Activated naive CD4-positive, alpha-beta T cell treated with anti-CD3 and anti-CD28 coated beads for 36 hours (primary cell): ENCODE measurements at regions not wholly inside any gene's neighbourhood (a gene's known extent, or its start where the extent isn't known, plus 50 kb on each side); places are given as distances from the start of the nearest gene placed in this dataset.
A peak's percentile ranks its signal among the peaks of the same experiment; 100 is the strongest.

Source experiments
- CTCF ChIA-PET: fragments of 350-600 bp; sonication (Branson Sonifier 250); formaldehyde crosslinking; loops from one replicate; lab custom pipeline; 2021; ENCODE audit warnings: antibody characterized with exemption; lab: Charles Lee
- DNase-seq: peaks from one replicate; pipeline ENCODE4 v3.0.0-alpha.2; 2020
- H3K27ac Mint-ChIP-seq: one replicate; pipeline ENCODE4 v1.8.0; 2021; ENCODE audit warnings: mild to moderate bottlenecking, mixed read lengths
- H3K27me3 Mint-ChIP-seq: one replicate; pipeline ENCODE4 v1.8.0; 2021; ENCODE audit warnings: low read depth, mixed read lengths
- H3K36me3 Mint-ChIP-seq: one replicate; pipeline ENCODE4 v1.8.0; 2021; ENCODE audit warnings: low read depth, mixed read lengths
- H3K4me1 Mint-ChIP-seq: one replicate; pipeline ENCODE4 v1.8.0; 2021; ENCODE audit warnings: low read depth, mixed read lengths
- H3K4me3 Mint-ChIP-seq: one replicate; pipeline ENCODE4 v1.8.0; 2021; ENCODE audit warnings: mild to moderate bottlenecking, moderate library complexity, mixed read lengths
- H3K9me3 Mint-ChIP-seq: one replicate; pipeline ENCODE4 v1.8.0; 2021; ENCODE audit warnings: mixed read lengths
- intact Hi-C: fragments of 100-400 bp; cut with micrococcal nuclease; formaldehyde crosslinking; loops from one replicate; pipeline ENCODE4 v1.15.1; 2023

DNA sequence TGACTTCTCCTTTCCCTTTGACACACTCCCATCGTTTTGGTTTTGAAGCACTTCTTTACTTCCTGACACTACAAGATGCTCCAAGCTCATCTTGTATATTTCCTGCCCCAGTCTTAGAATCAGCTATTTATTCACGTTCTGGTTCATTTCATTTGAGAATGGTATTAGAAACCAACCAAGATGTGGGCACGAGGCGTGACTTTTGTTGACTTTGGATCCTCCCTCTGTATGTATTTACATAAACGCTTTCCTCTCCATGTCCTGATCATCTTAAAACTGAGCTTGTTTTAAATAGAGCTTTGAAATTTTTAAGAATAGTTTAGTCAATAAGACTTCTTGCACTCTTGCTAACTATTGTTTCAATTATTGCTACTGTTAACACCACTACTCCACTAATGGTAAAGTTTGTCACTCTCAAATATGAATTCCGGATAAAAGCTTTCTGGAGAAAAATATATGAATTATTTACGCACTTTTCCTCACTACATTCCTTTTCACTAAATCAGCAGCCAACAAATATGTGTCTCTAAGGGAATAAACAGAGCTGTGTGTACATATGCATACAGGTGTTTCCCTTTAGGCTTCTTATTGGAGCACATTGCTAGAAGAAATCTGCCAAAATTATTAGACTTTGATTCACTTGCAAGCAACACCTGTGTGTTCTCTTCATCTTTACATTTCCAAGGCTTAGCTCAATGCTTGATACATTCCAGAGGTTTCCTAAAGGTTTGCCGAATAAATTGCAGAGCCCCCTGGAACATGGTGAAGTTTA, 77.3 kb upstream of the TMEM244 start:
- CTCF ChIA-PET = interaction anchor here (0.6 to 1.4 kb wide), 8 partner anchors 9 to 340 kb away, joined by 3 to 6 read pairs (median 3); no protein-coding TSS in a partner anchor
- Mint-ChIP-seq H3K4me3 (no peak overlapping the region), H3K9me3 (no peaks in the 10 kb centered on the region), H3K27ac (no peak overlapping the region), H3K4me1 (peaks cover 2% of the 10 kb centered on the region), H3K36me3 (no peaks in the 10 kb centered on the region), H3K27me3 (peaks cover 3% of the 10 kb centered on the region)
- no peak for DNase-seq
- intact Hi-C loops = loop anchor here (5.0 kb wide), 1 partner anchor 161 kb away; no protein-coding TSS in a partner anchor

DNA sequence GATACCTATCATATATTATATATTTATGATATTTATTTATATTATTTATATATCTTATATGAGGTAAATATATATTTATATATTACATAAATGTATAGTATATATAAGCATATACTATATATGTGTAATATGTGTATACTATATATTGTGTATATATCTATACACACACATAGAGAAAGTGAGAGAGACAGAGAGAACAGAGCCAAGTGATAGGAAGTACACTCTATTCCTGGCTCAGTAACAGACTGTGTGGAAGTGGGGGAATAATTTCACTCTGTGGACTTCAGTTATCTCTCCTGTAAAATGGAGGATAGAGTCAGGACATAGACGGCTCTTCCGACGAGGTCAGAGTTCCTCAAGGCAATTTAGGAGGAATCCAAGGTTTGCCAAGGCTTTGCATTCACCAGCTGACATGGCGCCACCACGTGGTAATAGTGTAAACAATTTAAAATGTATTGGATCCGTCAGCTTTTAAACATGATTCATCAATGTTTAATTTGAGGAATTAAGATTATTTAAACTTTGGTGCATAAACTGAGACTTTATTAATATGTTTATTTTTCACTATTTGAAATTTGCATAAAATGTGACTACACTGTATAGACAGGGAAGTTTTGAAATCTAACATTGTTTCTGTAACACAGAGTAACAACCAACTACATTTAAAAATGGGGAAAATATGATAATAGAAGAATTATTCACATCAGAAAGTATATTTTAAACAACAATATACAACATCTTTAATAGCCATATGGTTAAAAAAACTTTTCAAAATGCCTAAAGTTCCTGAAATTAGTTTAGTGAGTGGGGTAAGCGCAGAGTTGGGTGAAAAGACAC, 75.4 kb upstream of the TMEM244 start:
- Mint-ChIP-seq H3K27ac (no peak overlapping the region), H3K27me3 (peaks cover 3% of the 10 kb centered on the region), H3K9me3 (no peaks in the 10 kb centered on the region), H3K36me3 (no peaks in the 10 kb centered on the region), H3K4me3 (no peak overlapping the region), H3K4me1 (peaks cover 2% of the 10 kb centered on the region)
- CTCF ChIA-PET = interaction anchor here (0.5 to 1.0 kb wide), 6 partner anchors 10 to 464 kb away, joined by 3 to 5 read pairs (median 3); no protein-coding TSS in a partner anchor
- peak; percentile 63 for DNase-seq
- intact Hi-C loops = loop anchor here (1.0 to 5.0 kb wide), 5 partner anchors 43 to 437 kb away; no protein-coding TSS in a partner anchor

DNA sequence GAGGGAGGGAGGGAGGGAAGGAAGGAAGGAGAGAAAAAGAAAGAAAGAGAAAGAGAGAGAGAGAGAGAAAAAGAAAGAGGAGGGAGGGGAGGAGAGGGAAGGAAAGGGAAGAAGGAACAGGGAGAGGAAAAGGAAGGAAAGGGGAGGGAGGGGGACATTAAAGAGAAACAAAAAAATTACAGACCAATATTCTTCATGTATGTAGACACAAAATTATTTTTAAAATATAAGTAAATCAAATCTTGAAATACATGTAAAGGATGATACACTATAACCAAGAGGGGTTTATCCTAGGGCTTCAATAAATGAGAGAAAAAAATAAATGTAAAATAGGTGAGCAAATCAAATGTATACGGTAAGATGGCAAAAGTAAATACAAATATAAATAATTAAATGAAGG, 71.2 kb upstream of the TMEM244 start:
- no peak for DNase-seq
- intact Hi-C loops = no loop called here
- CTCF ChIA-PET = interaction anchor here (1.0 kb wide), 1 partner anchor 434 kb away, joined by 3 read pairs; no protein-coding TSS in a partner anchor
- Mint-ChIP-seq H3K9me3 (no peaks in the 10 kb centered on the region), H3K36me3 (no peaks in the 10 kb centered on the region), H3K4me1 (peaks cover 2% of the 10 kb centered on the region), H3K27me3 (no peaks in the 10 kb centered on the region), H3K4me3 (no peak overlapping the region), H3K27ac (no peak overlapping the region)

DNA sequence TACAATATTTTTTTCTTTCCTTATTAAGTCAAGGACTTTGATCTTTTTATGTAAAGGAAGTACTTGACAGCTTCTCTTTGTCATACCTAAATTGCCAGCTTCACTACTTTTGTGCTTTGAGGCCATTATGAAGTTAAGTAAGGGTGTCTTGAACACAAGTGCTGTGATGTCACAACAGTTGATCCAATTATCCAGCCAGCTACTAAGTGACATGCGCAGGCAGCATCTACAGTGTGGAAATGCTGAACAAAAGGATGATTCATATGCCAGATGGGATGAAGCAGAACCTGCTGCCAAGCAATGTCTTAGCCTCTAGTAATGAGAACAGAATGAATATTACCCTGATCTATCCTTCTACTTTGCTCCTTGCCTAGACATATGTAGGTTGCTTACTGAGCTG, 68.3 kb upstream of the TMEM244 start:
- DNase-seq = no peak
- CTCF ChIA-PET = interaction anchor here (0.7 to 1.2 kb wide), 2 partner anchors 11 to 92 kb away, joined by 3 read pairs; no protein-coding TSS in a partner anchor
- intact Hi-C loops = no loop called here
- H3K9me3 Mint-ChIP-seq = no peaks in the 10 kb centered on the region
- no peaks in the 10 kb centered on the region for H3K27me3 Mint-ChIP-seq
- H3K4me3 Mint-ChIP-seq = no peak overlapping the region
- H3K36me3 Mint-ChIP-seq = no peaks in the 10 kb centered on the region
- no peak overlapping the region for H3K27ac Mint-ChIP-seq
- no peaks in the 10 kb centered on the region for H3K4me1 Mint-ChIP-seq

DNA sequence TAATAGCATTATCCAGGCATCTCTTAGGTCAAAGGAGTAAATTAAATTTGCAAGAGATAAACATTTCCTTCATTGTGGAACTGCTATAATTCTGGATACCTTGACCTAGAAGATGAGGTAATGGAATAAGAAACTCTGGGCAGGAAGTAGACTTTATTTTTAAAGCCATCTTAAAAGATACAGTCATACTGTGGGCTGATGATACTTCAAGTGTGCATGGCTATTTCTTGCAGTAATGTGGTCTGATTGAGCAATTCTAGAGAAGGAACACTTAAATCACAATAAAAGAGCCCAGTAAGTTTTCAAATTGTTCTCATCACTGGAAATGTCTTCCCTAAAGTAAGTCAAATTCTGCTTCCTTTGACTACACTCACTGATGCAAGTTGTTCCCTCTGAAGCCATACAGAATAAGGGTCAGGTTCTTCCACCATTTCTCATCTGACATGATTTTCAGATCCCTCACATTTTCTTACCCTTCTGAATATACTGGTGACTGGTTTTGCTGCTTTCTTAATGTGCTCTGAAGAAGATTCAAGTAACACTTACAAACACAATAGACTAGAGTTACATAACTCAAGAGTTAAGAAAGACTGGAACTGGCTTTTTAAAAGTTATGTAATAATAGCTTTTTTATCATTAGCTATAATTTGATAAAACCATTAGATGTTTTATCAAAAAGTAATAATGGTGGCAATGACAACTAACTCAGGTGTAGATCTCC, 62.6 kb upstream of the TMEM244 start:
- Mint-ChIP-seq H3K9me3 (no peaks in the 10 kb centered on the region), H3K27me3 (no peaks in the 10 kb centered on the region), H3K4me1 (no peaks in the 10 kb centered on the region), H3K4me3 (no peak overlapping the region), H3K36me3 (no peaks in the 10 kb centered on the region), H3K27ac (no peak overlapping the region)
- CTCF ChIA-PET = no interaction called here
- no peak for DNase-seq
- intact Hi-C loops = no loop called here

DNA sequence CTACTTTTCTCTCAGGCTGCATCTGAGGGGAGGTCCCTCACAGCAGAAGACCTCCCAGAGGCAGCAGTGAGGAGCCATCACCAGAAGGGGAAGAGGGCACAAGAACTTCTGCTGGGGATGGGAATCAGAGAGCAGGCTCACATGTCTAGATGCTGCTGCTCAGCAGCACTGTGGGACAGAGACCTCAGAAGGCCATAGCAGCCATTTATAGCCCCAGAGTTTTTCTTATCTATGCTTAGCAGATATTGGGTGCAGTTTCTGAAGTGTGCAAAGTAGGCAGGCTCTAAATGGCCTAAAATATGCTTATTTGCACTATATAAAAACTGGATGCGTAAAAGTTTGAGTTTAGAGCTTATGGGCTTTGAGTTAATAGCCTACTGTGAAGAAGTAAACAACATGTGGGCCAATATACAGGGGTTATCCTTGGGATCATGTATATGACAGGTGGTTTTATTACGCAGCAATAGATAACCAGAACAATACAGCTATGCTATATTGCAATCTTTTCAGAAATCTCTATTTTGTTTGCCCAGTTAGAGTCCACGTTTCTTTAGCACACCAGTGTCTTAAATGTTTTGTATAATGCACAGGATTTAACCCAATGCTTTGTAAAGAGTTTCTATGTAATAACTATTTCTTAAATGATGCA, 60.2 kb upstream of the TMEM244 start:
- Mint-ChIP-seq H3K4me3 (no peak overlapping the region), H3K36me3 (no peaks in the 10 kb centered on the region), H3K9me3 (no peaks in the 10 kb centered on the region), H3K27ac (no peak overlapping the region), H3K4me1 (no peaks in the 10 kb centered on the region), H3K27me3 (no peaks in the 10 kb centered on the region)
- DNase-seq = no peak
- intact Hi-C loops = no loop called here
- CTCF ChIA-PET = interaction anchor here (1.3 to 1.4 kb wide), 2 partner anchors 100 to 194 kb away, joined by 3 to 4 read pairs; no protein-coding TSS in a partner anchor

DNA sequence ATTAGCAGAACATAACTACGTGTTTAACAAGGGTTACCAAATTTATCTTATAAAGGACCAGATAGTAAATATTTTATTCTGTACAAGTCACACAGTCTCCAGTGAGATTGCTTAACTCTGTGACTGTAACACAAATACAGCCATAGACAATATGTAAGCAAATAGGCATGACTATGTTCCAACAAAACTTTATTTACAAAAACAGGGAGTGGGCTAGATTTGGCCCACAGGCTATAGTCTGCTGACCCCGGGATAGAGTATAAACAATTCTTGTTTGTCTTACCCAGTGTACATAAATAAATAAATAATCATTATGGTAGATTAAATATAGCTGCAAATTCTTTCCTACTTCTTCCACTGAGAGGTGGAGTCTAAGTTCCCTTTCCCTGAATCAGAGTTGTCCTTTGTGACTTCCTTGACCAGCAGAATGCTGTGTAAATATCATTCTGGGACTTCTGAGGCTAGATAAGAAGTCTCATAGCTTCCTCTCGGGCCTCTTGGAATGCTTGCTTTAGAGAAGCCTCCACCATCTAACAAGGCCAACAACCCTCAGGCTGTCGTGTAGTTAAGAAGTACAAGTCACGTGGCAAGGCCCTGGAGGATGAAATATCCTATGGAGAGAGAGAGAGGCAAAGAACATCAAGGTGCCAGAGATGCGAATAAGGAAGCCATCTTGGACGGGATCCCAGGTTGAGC, 59.1 kb upstream of the TMEM244 start:
- Mint-ChIP-seq H3K9me3 (no peaks in the 10 kb centered on the region), H3K36me3 (no peaks in the 10 kb centered on the region), H3K27me3 (no peaks in the 10 kb centered on the region), H3K4me3 (no peak overlapping the region), H3K4me1 (no peaks in the 10 kb centered on the region), H3K27ac (no peak overlapping the region)
- intact Hi-C loops = no loop called here
- CTCF ChIA-PET = interaction anchor here (0.7 to 1.5 kb wide), 2 partner anchors 18 to 86 kb away, joined by 3 read pairs; no protein-coding TSS in a partner anchor
- no peak for DNase-seq

DNA sequence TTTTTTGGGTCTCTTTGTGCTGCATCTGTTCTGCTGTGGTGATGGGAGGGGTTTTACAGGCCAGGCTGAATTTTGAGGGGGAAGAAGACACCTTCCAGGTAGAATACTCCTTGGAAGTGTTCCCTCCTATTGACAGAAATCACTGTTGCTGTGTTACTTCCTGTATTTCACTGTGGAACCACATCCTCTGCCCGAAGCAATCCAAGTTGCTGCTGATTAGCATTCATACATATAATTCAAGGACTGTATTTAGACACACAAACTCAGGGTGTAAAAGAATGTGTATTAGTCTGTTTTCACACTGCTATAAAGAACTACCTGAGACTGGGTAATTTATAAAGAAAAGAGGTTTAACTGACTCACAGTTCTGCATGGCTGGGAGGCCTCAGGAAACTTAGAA, 50.6 kb upstream of the TMEM244 start:
- DNase-seq = no peak
- intact Hi-C loops = no loop called here
- Mint-ChIP-seq H3K27me3 (no peaks in the 10 kb centered on the region), H3K36me3 (no peaks in the 10 kb centered on the region), H3K4me3 (no peak overlapping the region), H3K9me3 (no peaks in the 10 kb centered on the region), H3K4me1 (no peaks in the 10 kb centered on the region), H3K27ac (no peak overlapping the region)
- CTCF ChIA-PET = no interaction called here
